ENCODE measurements at regions not wholly inside any gene's neighbourhood (a gene's known extent, or its start where the extent isn't known, plus 50 kb on each side); places are given as distances from the start of the nearest gene placed in this dataset.
A peak's percentile ranks its signal among the peaks of the same experiment; 100 is the strongest.

- intact Hi-C loops (cut with DNase I), result no loop called here
- peak in 1 of 6 donors; percentile 23 for DNase-seq
- no peaks in the 10 kb centered on the region for H3K27me3 ChIP-seq
- WGBS, 2 donors, result 62 to 74% methylated on average over 14 of the region's 14 CpGs
- no peaks in the 10 kb centered on the region for H3K4me1 ChIP-seq
- no peak for TF ChIP-seq CTCF (IDR thresholded peaks at IDR 0.05)
- no peak overlapping the region for H3K27ac ChIP-seq
- H3K4me3 ChIP-seq, result no peak overlapping the region
- ATAC-seq, result no peak
- FAIRE-seq, result no peak
- no peaks in the 10 kb centered on the region for H3K36me3 ChIP-seq
- H3K9me3 ChIP-seq, result no peaks in the 10 kb centered on the region
Measured at GRCh38 chr18:24991141-24992060, 360.6 kb downstream of the ZNF521 start.

- intact Hi-C loops (cut with DNase I), result no loop called here
- no peak overlapping the region for H3K27ac ChIP-seq
- no peak overlapping the region for H3K4me3 ChIP-seq
- H3K36me3 ChIP-seq, result no peaks in the 10 kb centered on the region
- no peaks in the 10 kb centered on the region for H3K4me1 ChIP-seq
- no peaks in the 10 kb centered on the region for H3K9me3 ChIP-seq
- 90 to 91% methylated on average over 2 of the region's 2 CpGs for WGBS, 2 donors
- no peak for DNase-seq
- FAIRE-seq, result no peak
- ATAC-seq, result no peak
- TF ChIP-seq CTCF (IDR thresholded peaks at IDR 0.05), result no peak
- no peaks in the 10 kb centered on the region for H3K27me3 ChIP-seq
Measured at GRCh38 chr18:24992491-24992890, 359.5 kb downstream of the ZNF521 start.

- intact Hi-C loops (cut with DNase I), result no loop called here
- Histone ChIP-seq H3K4me1 (no peaks in the 10 kb centered on the region), H3K27me3 (no peaks in the 10 kb centered on the region), H3K36me3 (no peaks in the 10 kb centered on the region), H3K27ac (no peak overlapping the region), H3K9me3 (no peaks in the 10 kb centered on the region), H3K4me3 (no peak overlapping the region)
- TF ChIP-seq CTCF (IDR thresholded peaks at IDR 0.05), result no peak
- FAIRE-seq (no peak), ATAC-seq (no peak), DNase-seq (no peak)
- 54 to 62% methylated on average over 6 of the region's 6 CpGs for WGBS, 2 donors
Measured at GRCh38 chr18:24993628-24994027, 358.3 kb downstream of the ZNF521 start.

GRCh38 chr18:24995056-24995455, 356.9 kb downstream of the ZNF521 start:
- intact Hi-C loops (cut with DNase I), result no loop called here
- FAIRE-seq, result no peak
- no peaks in the 10 kb centered on the region for H3K4me1 ChIP-seq

More at GRCh38 chr18:24995056-24995455, 356.9 kb downstream of the ZNF521 start:
- WGBS, 2 donors, result 62 to 81% methylated on average over 4 of the region's 4 CpGs
- no peaks in the 10 kb centered on the region for H3K27me3 ChIP-seq
- no peak overlapping the region for H3K4me3 ChIP-seq
- no peaks in the 10 kb centered on the region for H3K36me3 ChIP-seq
- DNase-seq (no peak), ATAC-seq (no peak)
- no peak overlapping the region for H3K27ac ChIP-seq
- no peaks in the 10 kb centered on the region for H3K9me3 ChIP-seq
- TF ChIP-seq CTCF (IDR thresholded peaks at IDR 0.05), result no peak
